Heart left ventricle (tissue), 13 donors: ENCODE measurements at regions not wholly inside any gene's neighbourhood (a gene's known extent, or its start where the extent isn't known, plus 50 kb on each side); places are given as distances from the start of the nearest gene placed in this dataset.

Source experiments
- POLR2A ChIP-seq, 2 donors: fragments of 450-650 bp; IDR thresholded peaks; one replicate each; pipeline ENCODE4 v1.6.1; 2017; ENCODE audit warnings: antibody characterized with exemption in 2 of 2, mild to moderate bottlenecking in 2 of 2, moderate library complexity in 2 of 2
- TF ChIP-seq, protein P1 (sequence below), 12 donors: fragments of 200-600 bp; sonication (generic) in 4 of 12; IDR thresholded peaks; one replicate each; pipeline versions ENCODE4 v1.5.0 to v1.8.0; 2018 to 2022; ENCODE audit warnings: antibody characterized with exemption in 12 of 12, mild to moderate bottlenecking in 5 of 12
- donor health status: ischemic (EF 13 %, LVEDD 7.1; RV severe dilation, severe dysfunction).
- donor health status: DM: no; HTN: yes; CAD: no.
- donor health status: DM: no; HTN: no; CAD: no.
- donor health status: ischemic (EF 25% LVEDD 6.9; RV normal size, moderate dysfunction).
- donor health status: ischemic (EF 25% LVEDD 5.7; RV mildly dilated, moderate dysfunction).
- donor health status: ischemic (EF 35%, LVEDD 5.7; RV mildly dilated, moderate dysfunction).
- donor health status: nonischemic (EF 11% LVEDD 7.7; RV severe dilation, severe dysfunction).
- donor health status: DM: yes; HTN: yes; CAD: no.
- donor health status: PGD.
- donor health status: ischemic (EF 29% LVEDD 5.4; RV normal size, mild dysfunction).
- donor health status: nonischemic (EF 23%, LVEDD 6.1; RV moderate dilation, normal function).

GRCh38 chr2:145739681-145740080 lies 1219.8 kb upstream of the ZEB2 start:
- TF ChIP-seq POLR2A (IDR thresholded peaks at IDR 0.05) = no peak
- TF ChIP-seq, protein P1, sequence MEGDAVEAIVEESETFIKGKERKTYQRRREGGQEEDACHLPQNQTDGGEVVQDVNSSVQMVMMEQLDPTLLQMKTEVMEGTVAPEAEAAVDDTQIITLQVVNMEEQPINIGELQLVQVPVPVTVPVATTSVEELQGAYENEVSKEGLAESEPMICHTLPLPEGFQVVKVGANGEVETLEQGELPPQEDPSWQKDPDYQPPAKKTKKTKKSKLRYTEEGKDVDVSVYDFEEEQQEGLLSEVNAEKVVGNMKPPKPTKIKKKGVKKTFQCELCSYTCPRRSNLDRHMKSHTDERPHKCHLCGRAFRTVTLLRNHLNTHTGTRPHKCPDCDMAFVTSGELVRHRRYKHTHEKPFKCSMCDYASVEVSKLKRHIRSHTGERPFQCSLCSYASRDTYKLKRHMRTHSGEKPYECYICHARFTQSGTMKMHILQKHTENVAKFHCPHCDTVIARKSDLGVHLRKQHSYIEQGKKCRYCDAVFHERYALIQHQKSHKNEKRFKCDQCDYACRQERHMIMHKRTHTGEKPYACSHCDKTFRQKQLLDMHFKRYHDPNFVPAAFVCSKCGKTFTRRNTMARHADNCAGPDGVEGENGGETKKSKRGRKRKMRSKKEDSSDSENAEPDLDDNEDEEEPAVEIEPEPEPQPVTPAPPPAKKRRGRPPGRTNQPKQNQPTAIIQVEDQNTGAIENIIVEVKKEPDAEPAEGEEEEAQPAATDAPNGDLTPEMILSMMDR (IDR thresholded peaks at IDR 0.05) = no peak
